ENCODE measurements at regions not wholly inside any gene's neighbourhood (a gene's known extent, or its start where the extent isn't known, plus 50 kb on each side); places are given as distances from the start of the nearest gene placed in this dataset.
A peak's percentile ranks its signal among the peaks of the same experiment; 100 is the strongest.

- no peak for TF ChIP-seq CTCF (conservative IDR thresholded peaks at IDR 0.05)
- Histone ChIP-seq H2AK5ac (ENCODE audit: insufficient read length, low read length) (no peak overlapping the region), H3T11ph (ENCODE audit: low read length) (no peak overlapping the region), H3K27me3 (ENCODE audit: insufficient read depth, low read length) (no peaks in the 10 kb centered on the region), H2BK20ac (ENCODE audit: low read depth, low read length, poor library complexity, severe bottlenecking) (no peak overlapping the region), H3K14ac (ENCODE audit: insufficient read depth, low read length) (no peak overlapping the region), H3K4ac (ENCODE audit: low read depth, low read length) (no peak overlapping the region), H3K9me3 (ENCODE audit: control insufficient read depth, low read depth, low read length) (no peaks in the 10 kb centered on the region), H3K18ac (ENCODE audit: insufficient read length, low read depth, low read length) (no peak overlapping the region), H3K27ac (ENCODE audit: insufficient read length, low read depth, low read length) (no peak overlapping the region), H4K5ac (ENCODE audit: insufficient read length, low read depth, low read length) (no peak overlapping the region), H2BK5ac (ENCODE audit: insufficient read length, low read length) (no peak overlapping the region), H3K79me2 (ENCODE audit: insufficient read depth, low read length) (no peaks in the 10 kb centered on the region), H3K56ac (ENCODE audit: insufficient read length, low read depth, low read length) (no peak overlapping the region), H2BK120ac (ENCODE audit: low read depth, low read length, poor library complexity, severe bottlenecking) (no peak overlapping the region), H3K4me2 (ENCODE audit: insufficient read depth, insufficient read length, low read length) (no peak overlapping the region), H3K23ac (ENCODE audit: insufficient read length, low read depth, low read length) (no peak overlapping the region), H4K91ac (ENCODE audit: insufficient read length, low read depth, low read length) (no peak overlapping the region), H4K8ac (replicated peaks; ENCODE audit: insufficient read length, low read depth, low read length) (no peak overlapping the region), H2BK15ac (ENCODE audit: low read depth, low read length) (no peak overlapping the region), H3K79me1 (ENCODE audit: insufficient read depth, low read depth, low read length, poor library complexity, severe bottlenecking) (no peaks in the 10 kb centered on the region), H3K9ac (ENCODE audit: extremely low read depth, insufficient read length, low read length) (no peak overlapping the region), H3K4me1 (ENCODE audit: insufficient read depth, low read length) (peaks cover 2% of the 10 kb centered on the region; the same call in 1 of the 2 replicates), H2AFZ (ENCODE audit: low read length) (no peak overlapping the region), H4K20me1 (ENCODE audit: control insufficient read depth, insufficient read depth, insufficient read length) (no peaks in the 10 kb centered on the region), H2BK12ac (ENCODE audit: insufficient read length, low read depth, low read length) (no peak overlapping the region), H3K23me2 (ENCODE audit: insufficient read length, low read depth, low read length, poor library complexity, severe bottlenecking) (no peaks in the 10 kb centered on the region)
- Mint-ChIP-seq H3K9me3 (no peaks in the 10 kb centered on the region), H3K36me3 (ENCODE audit: insufficient read depth in 1 of 3, low read depth in 3 of 3) (no peaks in the 10 kb centered on the region), H3K4me1 (peaks cover 7 to 12% of the 10 kb centered on the region in 2 experiments), H3K27me3 (ENCODE audit: low read depth) (no peaks in the 10 kb centered on the region), H3K27ac (no peak overlapping the region), H3K4me3 (no peak overlapping the region)
- DNase-seq: peak; percentile 34
- no CpG with 5 or more reads among the region's 3 CpGs for WGBS (ENCODE audit: extremely low coverage, insufficient read length, low lambda C conversion rate)
These were observed 157.3 kb upstream of the MTPN start for GRCh38 chr7:136134503-136134902.
